GM12878 (cell line): ENCODE measurements at regions not wholly inside any gene's neighbourhood (a gene's known extent, or its start where the extent isn't known, plus 50 kb on each side); places are given as distances from the start of the nearest gene placed in this dataset.
"Not testable (repeated sequence)": the region's sequence is repeated elsewhere in the genome, so short reads cannot be mapped to it uniquely, and the experiment has no call there.

Source experiments
- ATAC-seq: fragments of 200-7000 bp; cut with Tn5 transposase; 3 replicates; pipeline ENCODE4 v1.9.1; 2020; ENCODE audit warnings: mild to moderate bottlenecking, moderate library complexity
- BruUV-seq: library from RNA; stranded (reverse); fragments of 400-500 nt; replicated peaks from 2 replicates; lab custom pipeline; 2021; lab: Mats Ljungman, UMichigan
- CTCF ChIA-PET: fragments of 300-600 bp; sonication (Branson Sonifier 250); formaldehyde crosslinking; extraction: SDS; loops from one replicate; lab custom pipeline; 2021; ENCODE audit warnings: inconsistent platforms; lab: Yijun Ruan, JAX
- POLR2A ChIA-PET: fragments of 350-600 bp; formaldehyde crosslinking; extraction: SDS; loops from one replicate; lab custom pipeline; 2021; ENCODE audit warnings: inconsistent platforms; lab: Charles Lee
- RAD21 ChIA-PET: fragments of 300-600 bp; sonication (Branson Sonifier 250); formaldehyde crosslinking; loops from one replicate; lab custom pipeline; 2023; ENCODE audit warnings: antibody characterized with exemption; ENCODE audit not compliant: unreplicated experiment; lab: Charles Lee
- SMC1A ChIA-PET: fragments of 300-600 bp; sonication (Branson Sonifier 250); formaldehyde crosslinking; loops from one replicate; lab custom pipeline; 2023; ENCODE audit not compliant: unreplicated experiment, uncharacterized antibody; lab: Charles Lee
- DNase-seq: peaks from one replicate; pipeline ENCODE4 v3.0.0-alpha.2; 2011; ENCODE audit warnings: low read depth, low spot score
- FAIRE-seq: peaks from 3 replicates; lab custom pipeline; 2011; peaks lifted over from hg19 to GRCh38; lab: Jason Lieb, UNC
- H2AFZ ChIP-seq: 2 replicates; pipeline ENCODE4 v1.6.0; 2011; ENCODE audit warnings: low read depth, low read length, control low read depth; ENCODE audit not compliant: control insufficient read depth
- H3K27ac ChIP-seq: 2 replicates; pipeline ENCODE4 v1.5.1; 2011; ENCODE audit warnings: control low read depth; ENCODE audit not compliant: control insufficient read depth, insufficient read depth
- H3K27me3 ChIP-seq, 2 experiments: replicated peaks in 1 of 2; 2 replicates each; pipeline versions ENCODE4 v1.6.0 to v1.6.1; 2011; ENCODE audit warnings: low read length in 1 of 2; ENCODE audit not compliant: control insufficient read depth in 2 of 2, insufficient read depth in 2 of 2
- H3K36me3 ChIP-seq, 2 experiments: 2 replicates each; pipeline ENCODE4 v1.5.1; 2011; ENCODE audit warnings: low read length in 1 of 2; ENCODE audit not compliant: control insufficient read depth in 2 of 2, insufficient read depth in 2 of 2
- H3K4me1 ChIP-seq: 2 replicates; pipeline ENCODE4 v1.6.1; 2011; ENCODE audit warnings: mild to moderate bottlenecking, low read length, moderate library complexity, mixed read lengths; ENCODE audit not compliant: control insufficient read depth, insufficient read depth
- H3K4me2 ChIP-seq: 2 replicates; pipeline ENCODE4 v1.6.0; 2011; ENCODE audit warnings: control low read depth; ENCODE audit not compliant: control insufficient read depth, insufficient read depth
- H3K4me3 ChIP-seq: fragments of 200-600 bp; sonication (generic); 2 replicates; pipeline ENCODE4 v1.5.1; 2016
- H3K79me2 ChIP-seq: 2 replicates; pipeline ENCODE4 v1.6.0; 2011; ENCODE audit warnings: low read length; ENCODE audit not compliant: control insufficient read depth, insufficient read depth
- H3K9ac ChIP-seq: 2 replicates; pipeline ENCODE4 v1.8.0; 2011; ENCODE audit warnings: low read length, control low read depth, mixed read lengths; ENCODE audit not compliant: control insufficient read depth, insufficient read depth
- H3K9me3 ChIP-seq: replicated peaks from 3 replicates; pipeline ENCODE4 v1.5.1; 2011; ENCODE audit warnings: mild to moderate bottlenecking, low read length; ENCODE audit not compliant: control insufficient read depth, insufficient read depth
- H4K20me1 ChIP-seq: 2 replicates; pipeline ENCODE4 v1.6.0; 2011; ENCODE audit not compliant: control insufficient read depth, insufficient read depth
- BCL11A ChIP-seq: IDR thresholded peaks from 2 replicates; pipeline ENCODE4 v1.6.1; 2011; ENCODE audit warnings: low read depth, low read length
- BRCA1 ChIP-seq: IDR thresholded peaks from 2 replicates; pipeline ENCODE4 v1.6.1; 2011; ENCODE audit warnings: low read depth, low read length, improper control_type of control experiment
- CTCF ChIP-seq, 3 experiments: IDR thresholded peaks in 2 of 3; conservative IDR thresholded peaks in 1 of 3; 2 replicates each; pipeline ENCODE4 v1.5.1; 2011; ENCODE audit warnings: low read depth in 3 of 3, low read length in 3 of 3, mild to moderate bottlenecking in 3 of 3, control low read depth in 2 of 3, moderate library complexity in 2 of 3, inconsistent platforms in 1 of 3, mixed read lengths in 1 of 3; ENCODE audit not compliant: control insufficient read depth in 2 of 3, insufficient read depth in 1 of 3; ENCODE audit errors: extremely low read depth in 1 of 3
- HDGF ChIP-seq: fragments of 450-650 bp; IDR thresholded peaks from 2 replicates; pipeline ENCODE4 v1.6.1; 2016; ENCODE audit warnings: antibody characterized with exemption
- PML ChIP-seq: IDR thresholded peaks from 2 replicates; pipeline ENCODE4 v1.6.1; 2012; ENCODE audit warnings: low read length, inconsistent platforms
- SMAD5 ChIP-seq: IDR thresholded peaks from 2 replicates; pipeline ENCODE4 v1.6.1; 2016; ENCODE audit warnings: antibody characterized with exemption, low read depth
- SUZ12 ChIP-seq: fragments of 200-600 bp; sonication (generic); IDR thresholded peaks from one replicate; pipeline ENCODE4 v1.6.1; 2018; ENCODE audit warnings: antibody characterized with exemption, mild to moderate bottlenecking; ENCODE audit not compliant: unreplicated experiment
- TCF3 ChIP-seq: IDR thresholded peaks from 2 replicates; pipeline ENCODE4 v1.6.1; 2012; ENCODE audit warnings: low read depth, mild to moderate bottlenecking, low read length, borderline replicate concordance; ENCODE audit not compliant: insufficient read depth
- WGBS: methylation state at CpG from one replicate; pipeline ENCODE4 v1.1.6; 2016; ENCODE audit warnings: low lambda C conversion rate; ENCODE audit not compliant: insufficient replicate concordance, insufficient coverage; ENCODE audit errors: missing lambda C conversion rate; 5-methylcytosine and 5-hydroxymethylcytosine counted together
- in situ Hi-C: fragments of 300-500 bp; cut with MboI; formaldehyde crosslinking; loops from 9 replicates; pipeline ENCODE4 v1.14.3; 2018; ENCODE audit warnings: mixed read lengths
- intact Hi-C: fragments of 100-400 bp; cut with micrococcal nuclease; formaldehyde crosslinking; loops from one replicate; pipeline ENCODE4 v1.14.2; 2022; ENCODE audit not compliant: unreplicated experiment

GRCh38 chr14:48304729-48305128 lies 629.3 kb upstream of the MDGA2 start (continued):
- no peak for TF ChIP-seq CTCF (IDR thresholded peaks at IDR 0.05 in 2 of 3, conservative IDR thresholded peaks at IDR 0.05 in 1 of 3; ENCODE audit: control insufficient read depth in 2 of 3, extremely low read depth in 1 of 3, insufficient read depth in 1 of 3, low read depth in 3 of 3, low read length in 3 of 3)
- TF ChIP-seq HDGF: no peak
- no peak for TF ChIP-seq TCF3
- TF ChIP-seq, all 136 proteins: peak for 0

GRCh38 chr14:48289701-48290100 lies 614.3 kb upstream of the MDGA2 start:
- no peaks in the 10 kb centered on the region for H3K79me2 ChIP-seq

GRCh38 chr14:48285217-48285616 lies 609.8 kb upstream of the MDGA2 start:
- H3K27ac ChIP-seq, DNase-seq, H3K9ac ChIP-seq, in situ Hi-C loops, H3K9me3 ChIP-seq, H3K79me2 ChIP-seq, POLR2A ChIA-PET, H3K4me3 ChIP-seq, intact Hi-C loops, FAIRE-seq, H3K36me3 ChIP-seq, H3K27me3 ChIP-seq, CTCF ChIA-PET, SMC1A ChIA-PET, RAD21 ChIA-PET, ATAC-seq, H2AFZ ChIP-seq, H3K4me2 ChIP-seq, H3K4me1 ChIP-seq, BruUV-seq, H4K20me1 ChIP-seq: not testable (repeated sequence)
- 11% methylated on average over 11 of the region's 11 CpGs for WGBS

More at GRCh38 chr14:48289701-48290100, 614.3 kb upstream of the MDGA2 start:
- intact Hi-C loops: no loop called here
- no peak overlapping the region for H3K4me2 ChIP-seq
- ATAC-seq (no peak), DNase-seq (no peak), FAIRE-seq (no peak)
- CTCF ChIA-PET: no interaction called here
- no peaks in the 10 kb centered on the region; the same call in 2 of the 3 replicates for H3K9me3 ChIP-seq
- no peak overlapping the region for H3K9ac ChIP-seq
- no TSS peak for BruUV-seq
- H3K27ac ChIP-seq: no peak overlapping the region
- H4K20me1 ChIP-seq: no peaks in the 10 kb centered on the region
- H3K36me3 ChIP-seq: no peaks in the 10 kb centered on the region
- no peak overlapping the region for H3K4me3 ChIP-seq
- TF ChIP-seq BRCA1: no peak
- TF ChIP-seq BCL11A: no peak
- no peak for TF ChIP-seq PML
- TF ChIP-seq SUZ12: no peak
- no peak for TF ChIP-seq SMAD5
- SMC1A ChIA-PET: no interaction called here
- in situ Hi-C loops: no loop called here
- H3K27me3 ChIP-seq: no peaks in the 10 kb centered on the region
- no peaks in the 10 kb centered on the region for H3K4me1 ChIP-seq
- RAD21 ChIA-PET: no interaction called here
- H2AFZ ChIP-seq: no peak overlapping the region
- POLR2A ChIA-PET: no interaction called here
